ENCODE measurements at regions not wholly inside any gene's neighbourhood (a gene's known extent, or its start where the extent isn't known, plus 50 kb on each side); places are given as distances from the start of the nearest gene placed in this dataset.

GRCh38 chr18:10388373-10388772 is 66.1 kb upstream of the APCDD1 start:
- peaks cover 25% of the 10 kb centered on the region for H3K4me1 Mint-ChIP-seq (ENCODE audit: low read depth, unreplicated experiment)
- H3K36me3 Mint-ChIP-seq (ENCODE audit: unreplicated experiment), result peaks cover 14% of the 10 kb centered on the region
- TF ChIP-seq CTCF (IDR thresholded peaks at IDR 0.05; ENCODE audit: partially characterized antibody, unreplicated experiment), result no peak
- H3K27me3 Mint-ChIP-seq (ENCODE audit: unreplicated experiment), result no peaks in the 10 kb centered on the region
- H3K9me3 Mint-ChIP-seq (ENCODE audit: unreplicated experiment), result peaks cover 4% of the 10 kb centered on the region
- DNase-seq, result no peak
- no peak overlapping the region for H3K4me3 Mint-ChIP-seq (ENCODE audit: unreplicated experiment)
- no peak overlapping the region for H3K27ac Mint-ChIP-seq (ENCODE audit: unreplicated experiment)

GRCh38 chr18:10391506-10391905 is 62.9 kb upstream of the APCDD1 start:
- peaks cover 19% of the 10 kb centered on the region for H3K9me3 Mint-ChIP-seq (ENCODE audit: unreplicated experiment)
- TF ChIP-seq CTCF (IDR thresholded peaks at IDR 0.05; ENCODE audit: partially characterized antibody, unreplicated experiment), result no peak
- H3K36me3 Mint-ChIP-seq (ENCODE audit: unreplicated experiment), result peaks cover 14% of the 10 kb centered on the region
- peak overlapping the region; percentile 65 for H3K27ac Mint-ChIP-seq (ENCODE audit: unreplicated experiment)
- peaks cover 37% of the 10 kb centered on the region for H3K4me1 Mint-ChIP-seq (ENCODE audit: low read depth, unreplicated experiment)
- no peak overlapping the region for H3K4me3 Mint-ChIP-seq (ENCODE audit: unreplicated experiment)
- DNase-seq, result no peak
- peaks cover 9% of the 10 kb centered on the region for H3K27me3 Mint-ChIP-seq (ENCODE audit: unreplicated experiment)

GRCh38 chr18:10397004-10397403 is 57.4 kb upstream of the APCDD1 start:
- no peak for TF ChIP-seq CTCF (IDR thresholded peaks at IDR 0.05; ENCODE audit: partially characterized antibody, unreplicated experiment)
- H3K4me1 Mint-ChIP-seq (ENCODE audit: low read depth, unreplicated experiment), result peaks cover 60% of the 10 kb centered on the region
- H3K9me3 Mint-ChIP-seq (ENCODE audit: unreplicated experiment), result peaks cover 17% of the 10 kb centered on the region
- peaks cover 13% of the 10 kb centered on the region for H3K27me3 Mint-ChIP-seq (ENCODE audit: unreplicated experiment)
- no peak overlapping the region for H3K4me3 Mint-ChIP-seq (ENCODE audit: unreplicated experiment)
- no peak for DNase-seq
- H3K27ac Mint-ChIP-seq (ENCODE audit: unreplicated experiment), result peak overlapping the region; percentile 80
- no peaks in the 10 kb centered on the region for H3K36me3 Mint-ChIP-seq (ENCODE audit: unreplicated experiment)

- Mint-ChIP-seq H3K36me3 (ENCODE audit: unreplicated experiment) (no peaks in the 10 kb centered on the region), H3K27ac (ENCODE audit: unreplicated experiment) (peak overlapping the region; percentile 94), H3K4me1 (ENCODE audit: low read depth, unreplicated experiment) (peaks cover 57% of the 10 kb centered on the region), H3K9me3 (ENCODE audit: unreplicated experiment) (peaks cover 17% of the 10 kb centered on the region), H3K4me3 (ENCODE audit: unreplicated experiment) (peak overlapping the region; percentile 64), H3K27me3 (ENCODE audit: unreplicated experiment) (peaks cover 13% of the 10 kb centered on the region)
- no peak for TF ChIP-seq CTCF (IDR thresholded peaks at IDR 0.05; ENCODE audit: partially characterized antibody, unreplicated experiment)
- no peak for DNase-seq
Observed at GRCh38 chr18:10398571-10398970, 55.9 kb upstream of the APCDD1 start.

GRCh38 chr18:10399465-10399864 is 55.0 kb upstream of the APCDD1 start:
- Mint-ChIP-seq H3K4me3 (ENCODE audit: unreplicated experiment) (no peak overlapping the region), H3K27me3 (ENCODE audit: unreplicated experiment) (peaks cover 8% of the 10 kb centered on the region), H3K36me3 (ENCODE audit: unreplicated experiment) (no peaks in the 10 kb centered on the region), H3K4me1 (ENCODE audit: low read depth, unreplicated experiment) (peaks cover 54% of the 10 kb centered on the region), H3K27ac (ENCODE audit: unreplicated experiment) (no peak overlapping the region), H3K9me3 (ENCODE audit: unreplicated experiment) (peaks cover 9% of the 10 kb centered on the region)
- DNase-seq, result no peak
- TF ChIP-seq CTCF (IDR thresholded peaks at IDR 0.05; ENCODE audit: partially characterized antibody, unreplicated experiment), result no peak

Measured in glutamatergic neuron (in vitro differentiated cells).